Immature natural killer cell (primary cell): ENCODE measurements at regions not wholly inside any gene's neighbourhood (a gene's known extent, or its start where the extent isn't known, plus 50 kb on each side); places are given as distances from the start of the nearest gene placed in this dataset.

Experiments used
- DNase-seq, 3 donors: peaks; one replicate each; pipeline ENCODE4 v3.0.0; 2022; ENCODE audit warnings: mixed read lengths in 1 of 3
- H3K27ac Mint-ChIP-seq, 6 donors: one replicate each; pipeline ENCODE4 v1.8.0; 2020; ENCODE audit warnings: mixed read lengths in 6 of 6, mild to moderate bottlenecking in 5 of 6, inconsistent platforms in 4 of 6, moderate library complexity in 3 of 6
- H3K27me3 Mint-ChIP-seq, 3 donors: one replicate each; pipeline ENCODE4 v1.8.0; 2020 to 2021; ENCODE audit warnings: low read depth in 3 of 3, mild to moderate bottlenecking in 3 of 3, mixed read lengths in 3 of 3, moderate library complexity in 3 of 3, inconsistent platforms in 1 of 3
- H3K36me3 Mint-ChIP-seq, 3 donors: one replicate each; pipeline ENCODE4 v1.8.0; 2020; ENCODE audit warnings: mixed read lengths in 3 of 3, inconsistent platforms in 2 of 3, mild to moderate bottlenecking in 2 of 3
- H3K4me1 Mint-ChIP-seq, 2 donors: one replicate each; pipeline ENCODE4 v1.8.0; 2020; ENCODE audit warnings: inconsistent platforms in 2 of 2, mild to moderate bottlenecking in 2 of 2, mixed read lengths in 2 of 2, moderate library complexity in 1 of 2
- H3K4me3 Mint-ChIP-seq, 5 donors: one replicate each; pipeline ENCODE4 v1.8.0; 2020; ENCODE audit warnings: mild to moderate bottlenecking in 5 of 5, mixed read lengths in 5 of 5, inconsistent platforms in 3 of 5, moderate library complexity in 3 of 5
- H3K9me3 Mint-ChIP-seq, 6 donors: one replicate each; pipeline ENCODE4 v1.8.0; 2020; ENCODE audit warnings: mild to moderate bottlenecking in 6 of 6, mixed read lengths in 6 of 6, inconsistent platforms in 4 of 6, moderate library complexity in 3 of 6

DNA sequence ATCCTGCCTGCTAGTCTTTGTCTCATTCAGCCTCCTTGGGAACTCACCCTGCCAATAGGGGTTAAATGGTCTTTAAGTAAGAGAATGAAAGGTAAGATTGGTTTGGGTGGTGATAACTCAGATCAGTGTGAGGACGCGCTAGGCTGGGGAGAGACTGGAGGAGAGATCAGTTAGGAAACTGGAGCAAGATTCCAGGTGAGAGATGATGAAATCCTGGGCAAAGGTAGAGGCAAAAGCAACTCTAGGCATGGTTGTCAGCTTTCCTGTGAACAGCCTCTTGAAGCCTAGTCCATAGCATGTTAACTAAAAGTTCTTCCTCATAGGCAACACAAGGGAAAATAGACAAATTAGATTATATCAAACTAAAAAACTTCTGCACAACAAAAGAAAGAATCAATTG lies 145.2 kb upstream of the ANKRD28 start:
- DNase-seq: no peak
- Mint-ChIP-seq H3K36me3 (peaks cover 0 to 4% (median 0%) of the 10 kb centered on the region in 3 donors), H3K27me3 (peaks cover 3 to 6% (median 3%) of the 10 kb centered on the region in 3 donors), H3K9me3 (peaks cover 0 to 9% (median under 1%) of the 10 kb centered on the region in 6 donors), H3K4me3 (no peak overlapping the region), H3K27ac (no peak overlapping the region), H3K4me1 (no peaks in the 10 kb centered on the region)

DNA sequence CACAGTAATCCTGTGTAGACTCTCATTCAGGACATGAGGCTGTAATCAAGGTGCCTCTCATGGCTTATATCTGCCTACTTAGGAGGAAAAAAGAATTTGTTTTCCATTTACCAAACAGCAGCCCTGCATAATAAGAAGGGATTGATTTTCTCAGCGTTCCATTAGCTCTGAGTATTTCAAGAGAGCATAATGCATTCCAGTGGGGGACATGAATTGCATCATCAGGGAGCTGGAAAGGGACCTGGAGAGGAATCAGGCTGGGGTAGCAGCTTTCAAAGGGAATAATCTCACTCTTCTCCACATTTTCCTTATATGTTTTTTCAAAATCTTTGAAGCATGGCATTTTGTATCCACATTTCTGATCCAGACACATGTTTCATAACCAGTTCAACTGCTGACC lies 150.6 kb upstream of the ANKRD28 start:
- Mint-ChIP-seq H3K27ac (no peak overlapping the region), H3K36me3 (no peaks in the 10 kb centered on the region), H3K27me3 (peaks cover 0 to 7% (median 3%) of the 10 kb centered on the region in 3 donors), H3K9me3 (peaks cover 0 to 1% (median 0%) of the 10 kb centered on the region in 6 donors), H3K4me1 (no peaks in the 10 kb centered on the region), H3K4me3 (no peak overlapping the region)
- DNase-seq: no peak

DNA sequence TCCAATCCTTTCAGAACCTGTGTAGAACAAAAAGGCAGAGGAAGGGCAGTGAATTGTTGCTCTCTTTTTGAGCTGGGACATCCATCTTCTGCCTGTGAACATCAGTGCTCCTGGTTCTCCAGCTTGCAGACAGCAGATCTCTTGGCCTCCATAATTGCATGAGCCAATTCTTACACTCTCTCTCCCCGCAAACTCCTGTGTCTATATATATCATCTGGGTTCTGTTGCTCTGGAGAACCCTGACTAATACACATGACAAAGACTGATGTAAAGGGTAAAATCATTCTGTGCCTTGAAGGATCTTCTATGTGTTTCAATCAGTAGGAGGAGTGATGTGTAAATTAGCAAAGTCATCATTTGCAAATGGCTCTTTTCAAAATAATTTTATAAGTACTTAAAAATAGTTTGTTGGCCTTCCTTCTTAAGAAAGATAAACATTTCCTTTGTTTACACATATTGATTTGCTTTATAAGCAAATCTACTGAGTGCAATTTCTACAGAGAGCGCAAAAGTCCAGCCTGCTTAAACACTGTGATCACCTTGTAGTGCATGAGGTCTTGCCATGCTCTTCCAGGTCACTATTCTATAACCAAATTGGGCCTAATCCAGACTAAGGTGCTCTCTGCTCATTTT lies 154.9 kb upstream of the ANKRD28 start:
- no peak for DNase-seq
- no peaks in the 10 kb centered on the region for H3K36me3 Mint-ChIP-seq
- peaks cover 0 to 1% (median 0%) of the 10 kb centered on the region in 6 donors for H3K9me3 Mint-ChIP-seq
- no peak overlapping the region for H3K27ac Mint-ChIP-seq
- peaks cover 0 to 3% (median 0%) of the 10 kb centered on the region in 3 donors for H3K27me3 Mint-ChIP-seq
- H3K4me3 Mint-ChIP-seq: no peak overlapping the region
- no peaks in the 10 kb centered on the region for H3K4me1 Mint-ChIP-seq

DNA sequence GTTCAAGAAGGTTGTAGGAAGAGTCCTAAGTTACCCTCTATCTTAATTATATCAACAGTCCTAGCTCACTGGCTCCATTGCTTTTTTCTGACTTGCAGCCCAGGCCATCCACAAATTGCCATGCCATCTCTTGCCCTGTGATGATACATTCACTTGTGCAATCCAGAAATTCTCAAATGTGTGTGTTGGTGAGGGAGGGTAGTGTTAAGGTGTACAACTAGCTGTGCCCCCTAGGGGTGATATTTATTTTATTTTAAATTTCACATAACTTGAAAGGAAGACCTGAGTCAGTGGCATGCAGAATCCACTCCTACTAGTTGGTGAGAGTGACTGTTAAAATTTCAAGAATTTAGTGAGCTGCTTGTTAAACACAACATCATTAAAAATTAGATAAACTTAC lies 156.1 kb upstream of the ANKRD28 start:
- H3K9me3 Mint-ChIP-seq: peaks cover 0 to 1% (median 0%) of the 10 kb centered on the region in 6 donors
- H3K27ac Mint-ChIP-seq: no peak overlapping the region
- no peaks in the 10 kb centered on the region for H3K4me1 Mint-ChIP-seq
- no peak for DNase-seq
- H3K27me3 Mint-ChIP-seq: no peaks in the 10 kb centered on the region
- no peak overlapping the region for H3K4me3 Mint-ChIP-seq
- H3K36me3 Mint-ChIP-seq: no peaks in the 10 kb centered on the region

DNA sequence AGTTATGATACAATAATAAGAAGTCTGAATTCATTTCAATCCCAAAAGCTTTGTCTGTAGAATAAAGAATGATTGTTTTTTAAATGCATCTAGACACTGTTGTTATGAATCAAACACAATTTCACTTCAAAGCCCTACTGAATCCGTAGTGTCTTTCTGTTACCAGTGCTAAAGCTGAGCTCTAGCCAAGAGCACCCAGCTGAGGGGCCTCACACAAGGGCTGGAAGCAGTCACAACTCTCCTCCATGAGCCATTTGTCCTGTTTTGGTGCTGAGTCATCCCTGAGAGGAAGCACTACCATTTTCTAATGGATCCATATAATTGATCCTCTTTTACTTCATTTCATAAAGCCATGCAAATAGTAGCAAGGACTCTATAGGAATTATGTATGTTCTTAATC lies 158.2 kb upstream of the ANKRD28 start:
- Mint-ChIP-seq H3K36me3 (no peaks in the 10 kb centered on the region), H3K4me3 (no peak overlapping the region), H3K27me3 (peaks cover 0 to 3% (median 2%) of the 10 kb centered on the region in 3 donors), H3K4me1 (no peaks in the 10 kb centered on the region), H3K27ac (no peak overlapping the region), H3K9me3 (no peaks in the 10 kb centered on the region)
- DNase-seq: no peak

DNA sequence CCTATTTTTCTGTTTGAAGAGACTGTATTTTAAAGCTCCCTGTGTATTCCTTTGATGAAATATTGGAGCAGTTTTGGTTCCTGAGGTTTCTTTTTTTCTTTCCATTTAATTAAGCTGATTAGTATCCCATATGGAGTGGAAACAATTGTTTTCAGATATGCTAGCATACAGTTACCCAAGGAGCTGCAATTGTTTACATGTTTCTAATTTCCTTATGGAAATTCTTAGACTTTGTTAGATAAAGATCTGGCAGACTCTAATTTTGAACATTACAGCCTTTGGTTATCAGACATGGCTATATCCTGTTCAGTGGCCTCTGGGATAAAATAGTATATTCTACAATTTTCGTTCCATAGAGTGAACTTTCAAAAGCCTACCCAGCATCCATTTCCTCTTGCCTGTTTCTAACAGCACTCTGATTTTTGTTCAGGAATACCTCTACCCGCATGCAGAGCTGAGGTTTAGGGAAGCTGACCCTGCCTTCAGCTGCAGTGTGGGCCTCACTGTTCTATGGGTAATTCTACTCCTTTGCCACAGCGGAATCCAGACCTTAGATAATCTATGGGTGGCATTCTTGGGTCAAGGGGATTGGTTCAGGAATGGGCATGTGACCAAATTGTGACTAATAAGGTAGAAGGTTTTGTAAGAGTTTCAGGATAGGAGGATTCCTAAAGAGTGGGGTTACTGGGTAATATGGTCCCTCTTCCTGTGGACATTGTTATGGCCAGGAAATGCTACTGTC lies 161.1 kb upstream of the ANKRD28 start:
- H3K27ac Mint-ChIP-seq: no peak overlapping the region
- H3K4me1 Mint-ChIP-seq: no peaks in the 10 kb centered on the region

DNA sequence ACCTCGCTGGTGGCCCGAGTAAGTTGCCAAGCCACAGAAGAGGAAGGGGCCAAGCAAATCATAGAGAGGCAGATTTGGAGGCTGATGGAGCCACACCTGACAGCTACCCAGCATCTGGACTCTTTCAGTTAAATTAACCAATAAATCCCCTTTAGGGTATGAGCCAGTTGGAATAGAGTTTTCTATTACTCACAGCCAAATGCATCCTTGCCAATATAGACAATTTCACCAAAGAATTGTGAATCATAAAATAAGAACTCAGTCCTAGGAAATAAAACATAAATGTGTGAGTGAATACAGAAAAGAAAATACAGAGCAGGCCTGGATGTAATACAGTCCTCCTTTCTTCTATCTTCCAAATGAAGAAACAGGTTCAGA lies 161.6 kb upstream of the ANKRD28 start:
- Mint-ChIP-seq H3K27ac (no peak overlapping the region), H3K4me1 (no peaks in the 10 kb centered on the region), H3K4me3 (no peak overlapping the region), H3K36me3 (no peaks in the 10 kb centered on the region), H3K9me3 (no peaks in the 10 kb centered on the region), H3K27me3 (peaks cover 2 to 3% (median 2%) of the 10 kb centered on the region in 3 donors)
- DNase-seq: no peak

More for the DNA sequence above, 161.1 kb upstream of the ANKRD28 start:
- peaks cover 2 to 3% (median 2%) of the 10 kb centered on the region in 3 donors for H3K27me3 Mint-ChIP-seq
- H3K36me3 Mint-ChIP-seq: no peaks in the 10 kb centered on the region
- H3K9me3 Mint-ChIP-seq: no peaks in the 10 kb centered on the region
- DNase-seq: no peak
- H3K4me3 Mint-ChIP-seq: no peak overlapping the region

DNA sequence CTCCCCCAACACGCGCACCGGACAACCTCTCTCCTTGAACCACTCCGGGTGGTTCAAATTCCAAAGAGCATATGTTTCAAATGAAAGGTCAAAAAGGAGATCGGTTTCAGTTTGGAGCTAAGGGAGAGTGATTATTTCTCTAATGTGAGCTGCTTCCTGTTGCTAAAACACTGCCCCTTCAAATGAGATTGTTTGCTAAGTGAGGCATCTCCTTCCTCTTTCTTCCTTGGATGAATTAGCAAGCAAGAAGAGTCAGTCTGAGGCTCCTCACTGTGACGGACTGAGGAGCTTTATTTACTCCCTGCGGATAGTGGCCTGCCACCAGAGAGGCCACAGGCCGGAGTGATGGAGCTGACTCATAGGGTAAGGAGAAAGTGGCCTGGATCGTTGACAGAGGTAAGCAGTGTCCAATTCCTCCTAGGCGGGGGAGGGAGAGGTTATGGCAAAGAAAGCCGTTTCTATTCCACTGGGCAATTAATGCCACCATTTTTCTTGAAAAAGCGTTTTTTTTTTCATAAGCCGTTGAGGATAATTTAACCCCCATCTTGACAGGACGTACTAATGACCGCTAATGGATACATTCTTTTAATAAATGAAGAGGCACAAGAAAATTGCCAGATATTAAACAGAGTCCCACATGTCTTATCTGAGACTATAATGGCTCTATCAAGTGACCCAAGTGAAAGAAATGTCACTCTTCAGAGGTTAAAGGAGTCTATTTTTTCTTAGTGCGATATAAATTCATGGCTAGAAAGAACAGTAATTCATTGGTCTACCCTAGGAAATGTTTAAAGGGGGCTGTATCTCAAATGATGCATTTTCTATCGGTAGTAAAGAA lies 167.0 kb upstream of the ANKRD28 start:
- Mint-ChIP-seq H3K36me3 (no peaks in the 10 kb centered on the region), H3K4me3 (no peak overlapping the region), H3K27ac (no peak overlapping the region), H3K27me3 (peaks cover 4 to 10% (median 5%) of the 10 kb centered on the region in 3 donors), H3K9me3 (no peaks in the 10 kb centered on the region), H3K4me1 (no peaks in the 10 kb centered on the region)
- no peak for DNase-seq

DNA sequence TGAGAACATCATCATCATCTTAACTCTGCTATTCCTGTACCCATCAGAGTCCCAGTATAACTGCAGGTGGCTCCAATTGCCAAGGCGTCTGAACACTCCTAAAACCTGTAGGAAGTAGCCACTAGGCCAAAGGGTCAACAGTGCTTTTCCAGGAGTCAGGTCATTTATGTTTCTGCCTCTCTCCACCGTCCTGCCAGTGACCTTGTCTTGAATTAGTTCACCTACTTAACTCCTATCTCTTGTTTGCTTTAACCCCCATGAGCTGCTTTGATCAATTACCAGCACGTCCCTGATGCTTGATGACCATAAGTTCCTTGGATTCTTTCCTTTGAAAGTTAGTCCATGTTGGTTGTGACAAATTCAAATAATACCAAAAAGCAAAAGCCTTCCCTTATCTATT lies 169.8 kb upstream of the ANKRD28 start:
- Mint-ChIP-seq H3K36me3 (no peaks in the 10 kb centered on the region), H3K4me3 (no peak overlapping the region), H3K27me3 (peaks cover 2 to 12% (median 3%) of the 10 kb centered on the region in 3 donors), H3K27ac (no peak overlapping the region), H3K9me3 (no peaks in the 10 kb centered on the region), H3K4me1 (no peaks in the 10 kb centered on the region)
- no peak for DNase-seq

DNA sequence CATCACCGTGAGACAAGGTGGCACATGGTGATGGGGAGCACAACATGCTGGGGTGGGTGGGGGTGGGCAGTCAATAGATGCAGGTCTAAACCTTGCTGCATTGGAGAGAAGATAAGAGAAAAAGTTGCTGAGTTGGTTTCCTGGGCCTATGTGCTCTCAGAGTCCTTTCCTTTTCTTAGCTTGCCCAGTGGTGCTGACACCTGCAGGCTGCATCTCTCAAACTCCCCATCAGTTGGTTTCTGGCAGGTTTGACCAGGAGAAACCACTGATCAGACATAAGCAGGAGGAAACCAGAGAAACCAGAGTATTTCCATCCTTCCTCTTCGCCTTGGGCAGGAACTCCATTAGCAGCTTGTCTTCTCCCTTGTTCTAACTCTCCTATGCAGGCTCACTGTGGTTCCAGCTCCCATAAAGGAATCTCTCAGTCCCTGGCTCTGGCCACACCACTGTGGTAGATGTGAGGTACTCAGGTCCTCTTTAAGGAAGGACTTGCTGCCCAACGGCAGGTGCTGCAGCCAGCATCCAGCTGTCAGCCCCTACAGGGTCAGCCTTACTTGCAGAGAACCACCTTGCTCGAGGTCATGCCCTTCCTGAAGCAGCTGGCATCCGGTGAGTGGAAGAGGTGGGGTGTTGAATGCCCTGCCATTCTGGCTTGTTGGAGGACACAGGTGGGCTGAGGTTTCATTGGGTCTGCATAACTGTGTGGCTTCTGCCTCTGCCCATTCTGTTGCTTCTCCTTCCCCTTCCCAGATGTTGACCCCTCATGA lies 172.3 kb upstream of the ANKRD28 start:
- H3K9me3 Mint-ChIP-seq: no peaks in the 10 kb centered on the region
- peaks cover 3 to 12% (median 5%) of the 10 kb centered on the region in 3 donors for H3K27me3 Mint-ChIP-seq
- H3K4me3 Mint-ChIP-seq: no peak overlapping the region
- DNase-seq: no peak
- no peak overlapping the region for H3K27ac Mint-ChIP-seq
- H3K36me3 Mint-ChIP-seq: no peaks in the 10 kb centered on the region
- no peaks in the 10 kb centered on the region for H3K4me1 Mint-ChIP-seq

DNA sequence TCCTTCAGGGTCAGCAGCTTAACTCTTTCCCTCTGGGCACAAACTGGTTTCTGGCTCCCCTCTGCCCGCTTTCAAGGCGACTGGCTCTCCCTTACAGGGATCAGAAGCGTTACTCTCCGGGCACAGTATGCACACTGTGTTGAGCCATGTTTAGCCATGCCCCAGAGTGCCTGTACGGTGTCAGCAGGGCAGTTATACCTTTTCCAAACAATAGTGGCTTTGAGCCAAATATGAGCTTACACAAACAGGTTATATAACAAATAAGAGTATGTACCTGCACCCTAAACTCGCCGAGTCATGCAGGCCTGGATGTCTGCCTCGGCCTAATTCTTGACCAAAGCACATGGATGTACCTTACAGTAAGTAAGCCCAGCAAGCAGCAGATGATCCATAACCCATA lies 175.6 kb upstream of the ANKRD28 start:
- Mint-ChIP-seq H3K27ac (no peak overlapping the region), H3K27me3 (peaks cover 2 to 3% (median 2%) of the 10 kb centered on the region in 3 donors)

DNA sequence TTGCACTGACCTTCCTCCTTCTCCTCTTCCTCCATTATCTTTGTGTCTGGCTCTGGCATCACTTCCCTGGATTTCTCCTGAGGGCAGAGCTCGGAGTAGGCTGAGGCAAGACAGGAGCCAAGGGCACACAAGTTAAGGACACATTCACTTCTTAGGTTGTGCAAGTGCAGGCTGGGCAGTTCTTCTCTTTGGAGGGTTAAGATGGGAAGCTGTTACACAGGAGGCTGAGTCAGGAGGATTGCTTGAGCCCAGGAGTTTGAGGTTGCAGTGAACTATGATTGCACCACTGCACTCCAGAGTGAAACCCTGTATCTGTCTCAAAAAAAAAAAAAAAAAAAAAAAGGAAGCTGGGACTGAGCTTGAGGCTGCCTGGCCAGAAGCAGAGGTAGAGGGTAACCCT lies 176.2 kb upstream of the ANKRD28 start:
- H3K4me1 Mint-ChIP-seq: no peaks in the 10 kb centered on the region
- no peaks in the 10 kb centered on the region for H3K9me3 Mint-ChIP-seq

More for the DNA sequence above, 175.6 kb upstream of the ANKRD28 start:
- no peaks in the 10 kb centered on the region for H3K36me3 Mint-ChIP-seq
- H3K4me1 Mint-ChIP-seq: no peaks in the 10 kb centered on the region
- H3K4me3 Mint-ChIP-seq: no peak overlapping the region
- no peaks in the 10 kb centered on the region for H3K9me3 Mint-ChIP-seq
- DNase-seq: no peak

DNA sequence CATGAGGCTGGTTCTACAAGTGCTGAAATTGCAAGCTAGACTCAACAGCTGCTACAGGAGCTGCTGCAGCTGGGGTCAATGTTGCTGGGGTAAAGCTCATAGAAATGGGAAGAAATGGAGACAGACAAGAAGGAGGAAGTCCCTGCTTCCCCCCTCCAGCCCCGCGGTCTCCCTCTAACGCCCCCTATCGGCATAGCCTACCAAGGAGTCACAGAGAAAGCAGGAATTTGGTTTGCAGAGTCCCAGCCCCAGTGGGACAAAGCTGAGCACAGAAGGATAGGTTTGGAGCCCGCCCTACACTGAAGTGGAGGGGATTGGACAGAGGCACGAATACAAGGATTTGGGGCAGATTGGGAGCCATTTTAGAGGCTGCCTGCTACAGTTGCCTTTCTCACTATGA lies 176.9 kb upstream of the ANKRD28 start:
- Mint-ChIP-seq H3K4me3 (no peak overlapping the region), H3K9me3 (no peaks in the 10 kb centered on the region), H3K27ac (no peak overlapping the region)

More for the DNA sequence above, 176.2 kb upstream of the ANKRD28 start:
- H3K4me3 Mint-ChIP-seq: no peak overlapping the region
- H3K27me3 Mint-ChIP-seq: peaks cover 2 to 3% (median 2%) of the 10 kb centered on the region in 3 donors
- H3K36me3 Mint-ChIP-seq: no peaks in the 10 kb centered on the region
- DNase-seq: no peak
- no peak overlapping the region for H3K27ac Mint-ChIP-seq

More for the DNA sequence above, 176.9 kb upstream of the ANKRD28 start:
- no peak for DNase-seq
- Mint-ChIP-seq H3K27me3 (peaks cover 2 to 4% (median 3%) of the 10 kb centered on the region in 3 donors), H3K4me1 (no peaks in the 10 kb centered on the region), H3K36me3 (no peaks in the 10 kb centered on the region)
